GM18868 (cell line): ENCODE measurements at regions not wholly inside any gene's neighbourhood (a gene's known extent, or its start where the extent isn't known, plus 50 kb on each side); places are given as distances from the start of the nearest gene placed in this dataset.
"Not testable (repeated sequence)": the region's sequence is repeated elsewhere in the genome, so short reads cannot be mapped to it uniquely, and the experiment has no call there.

Source experiments
- ATAC-seq: cut with Tn5 transposase; IDR thresholded peaks from one replicate; pipeline ENCODE4 v1.9.1; 2021; ENCODE audit warnings: mild to moderate bottlenecking, moderate library complexity; ENCODE audit not compliant: unreplicated experiment

DNA sequence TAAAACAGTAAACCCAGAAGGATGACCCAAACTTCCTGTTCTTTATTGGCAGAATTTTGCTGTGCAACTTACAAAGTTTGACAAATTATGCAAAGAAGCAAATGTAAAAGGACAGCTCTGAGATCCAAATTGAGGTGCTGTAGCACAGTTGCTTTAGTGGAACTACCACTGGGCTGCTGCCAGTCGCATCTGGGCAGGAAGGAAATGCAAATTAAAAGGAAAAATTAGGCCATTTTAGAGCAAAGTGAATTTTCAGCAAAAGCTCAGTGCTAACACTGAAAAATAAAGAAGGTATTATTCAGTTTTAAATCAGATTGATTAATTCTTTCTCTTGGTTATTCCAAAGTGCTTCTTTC, 104.5 kb downstream of the ZMAT3 start:
- no peak for ATAC-seq

DNA sequence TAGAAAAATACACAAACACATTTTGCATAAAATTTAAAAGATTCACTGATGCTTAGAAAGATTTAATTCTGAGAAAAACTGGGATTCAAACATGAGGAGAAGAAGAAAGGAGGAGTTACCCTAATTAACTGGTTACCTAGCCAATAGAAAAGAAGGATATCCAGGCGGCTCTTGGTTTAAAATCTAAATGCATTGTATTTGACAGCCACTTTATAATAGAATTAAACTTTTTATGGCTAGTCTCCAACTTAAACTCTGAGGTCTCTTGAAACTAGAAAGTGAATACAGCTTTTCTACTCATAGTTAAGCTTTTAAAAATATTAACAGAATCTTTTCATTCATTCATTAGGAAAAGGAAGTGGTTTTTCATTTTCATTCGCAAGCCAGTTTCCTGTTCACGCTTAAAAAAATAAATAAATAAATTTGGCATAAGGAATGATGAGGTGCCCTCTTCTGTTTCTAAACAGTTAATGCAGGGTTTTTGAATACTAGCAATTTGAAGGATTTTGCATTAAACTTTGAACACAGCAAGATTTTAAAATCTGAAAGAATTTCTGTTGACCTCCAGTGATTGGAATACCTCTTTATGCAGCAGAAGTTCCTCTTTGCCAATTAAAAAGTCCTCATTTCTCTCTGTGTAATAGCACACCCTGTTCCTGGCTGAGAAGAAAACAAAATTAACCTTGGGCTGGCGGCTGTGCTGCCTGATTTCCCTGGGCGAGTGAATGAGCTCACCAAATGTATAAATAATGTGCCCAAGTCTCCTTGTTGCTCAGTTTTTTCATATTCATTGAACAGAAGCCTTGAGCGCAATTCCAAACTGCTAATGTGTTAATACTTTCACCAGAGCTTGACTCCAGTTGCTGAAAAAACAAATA, 105.1 kb downstream of the ZMAT3 start:
- ATAC-seq, result peak; percentile 30

DNA sequence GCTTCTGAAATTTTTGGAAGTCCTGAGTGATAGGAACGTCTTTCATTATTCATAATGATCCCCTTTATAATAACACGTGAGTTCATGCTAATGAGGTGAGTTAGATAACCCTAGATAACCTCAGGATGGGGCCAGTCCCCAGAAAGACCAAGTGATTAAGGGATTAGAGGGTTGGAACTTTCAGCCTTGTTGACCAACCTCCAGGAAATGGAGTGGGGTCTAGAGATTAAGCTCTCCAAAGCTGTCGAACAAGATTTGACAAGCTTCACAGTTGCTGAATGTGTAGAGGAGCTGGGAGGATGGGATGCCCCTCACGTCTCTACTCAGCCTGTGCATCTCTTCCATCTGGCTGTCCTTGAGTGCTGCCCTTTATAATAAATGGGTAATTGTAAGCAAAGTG, 107.1 kb downstream of the ZMAT3 start:
- no peak for ATAC-seq

DNA sequence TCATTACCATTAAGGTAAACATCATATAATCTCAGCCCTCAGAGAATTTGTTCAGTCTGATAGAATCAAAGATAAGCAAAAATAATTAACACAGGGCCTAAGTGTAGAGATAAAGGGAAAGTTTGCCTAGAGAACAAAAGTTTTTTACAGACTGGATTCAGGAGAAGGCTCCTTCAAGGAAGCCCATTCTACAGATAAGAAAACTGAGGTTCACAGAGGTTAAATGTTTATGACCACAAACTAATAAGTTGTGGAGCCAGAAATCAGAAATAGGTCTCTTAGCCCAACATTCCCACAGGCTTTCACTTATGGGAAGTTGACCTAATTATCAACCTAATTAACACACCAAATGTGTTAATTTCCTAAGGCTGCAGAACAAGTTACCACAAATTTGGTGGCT, 110.7 kb downstream of the ZMAT3 start:
- ATAC-seq, result no peak

DNA sequence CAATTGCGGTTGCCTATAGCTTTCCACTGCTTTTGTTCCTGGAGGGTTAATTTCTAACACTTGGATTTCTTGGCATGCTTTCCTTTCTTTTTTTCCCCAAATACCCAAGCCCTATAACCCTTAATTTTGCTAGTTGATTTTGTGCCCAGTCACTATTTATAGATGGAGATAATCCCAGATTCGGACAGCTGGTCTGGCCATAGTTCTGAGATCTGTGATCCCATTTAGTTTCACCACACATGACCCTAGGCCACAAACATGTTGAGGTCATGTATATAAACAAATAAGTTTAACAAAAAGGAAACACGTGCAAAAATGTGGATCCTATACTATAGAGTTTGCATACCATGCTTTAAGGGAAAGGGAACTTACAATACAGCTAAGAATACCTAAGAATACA, 111.4 kb downstream of the ZMAT3 start:
- no peak for ATAC-seq

DNA sequence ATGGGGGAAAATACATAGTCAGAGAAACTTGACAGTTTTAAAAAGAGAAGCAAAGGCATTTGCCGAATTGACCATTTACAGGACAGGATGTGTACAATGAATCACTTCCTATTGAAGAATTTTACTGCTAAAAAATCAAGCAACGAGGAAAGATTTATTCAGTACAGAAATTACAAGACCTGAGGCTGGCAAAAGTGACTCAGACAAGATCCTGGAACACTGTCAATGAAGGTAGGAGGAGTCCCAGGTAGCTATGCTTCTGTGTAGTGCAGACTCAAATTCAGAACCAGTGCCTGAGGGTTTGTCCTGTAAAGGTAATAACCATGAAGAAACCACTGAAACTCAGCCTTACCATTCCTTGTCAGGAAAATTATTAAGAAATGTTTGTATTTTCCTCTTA, 120.9 kb downstream of the ZMAT3 start:
- no peak for ATAC-seq

DNA sequence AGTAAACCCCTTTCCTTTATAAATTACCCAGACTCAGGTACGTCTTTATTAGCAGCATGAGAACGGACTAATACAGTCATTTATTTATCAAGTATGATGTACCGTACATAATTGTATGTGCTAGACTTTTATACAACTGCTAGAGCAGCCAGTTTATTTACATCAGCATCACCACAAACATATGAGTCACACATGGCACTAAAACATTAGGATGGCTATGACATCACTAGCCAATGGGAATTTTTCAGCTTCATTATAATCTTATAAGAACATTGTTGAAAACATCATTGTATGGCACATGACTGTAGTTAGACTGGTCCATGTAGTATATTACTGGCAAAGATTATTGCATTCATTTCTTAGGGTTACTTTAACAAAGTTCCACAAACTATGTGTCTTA, 121.7 kb downstream of the ZMAT3 start:
- ATAC-seq, result no peak

DNA sequence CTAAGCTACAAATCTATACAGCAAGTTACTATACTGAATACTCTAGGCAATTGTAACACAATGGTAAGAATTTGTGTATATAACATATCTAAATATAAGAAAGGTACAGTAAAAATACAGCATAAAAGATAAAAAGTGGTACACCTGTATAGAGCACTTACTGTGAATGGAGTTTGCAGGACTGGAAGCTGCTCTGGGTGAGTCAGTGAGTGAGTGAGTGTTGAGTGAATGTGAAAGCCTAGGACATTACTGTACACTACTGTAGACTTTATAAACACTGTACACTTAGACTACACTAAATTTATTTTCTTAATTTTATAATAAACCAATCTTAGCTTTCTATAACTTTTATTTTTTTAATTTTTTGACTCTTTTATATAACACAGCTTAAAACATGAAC, 123.1 kb downstream of the ZMAT3 start:
- no peak for ATAC-seq

DNA sequence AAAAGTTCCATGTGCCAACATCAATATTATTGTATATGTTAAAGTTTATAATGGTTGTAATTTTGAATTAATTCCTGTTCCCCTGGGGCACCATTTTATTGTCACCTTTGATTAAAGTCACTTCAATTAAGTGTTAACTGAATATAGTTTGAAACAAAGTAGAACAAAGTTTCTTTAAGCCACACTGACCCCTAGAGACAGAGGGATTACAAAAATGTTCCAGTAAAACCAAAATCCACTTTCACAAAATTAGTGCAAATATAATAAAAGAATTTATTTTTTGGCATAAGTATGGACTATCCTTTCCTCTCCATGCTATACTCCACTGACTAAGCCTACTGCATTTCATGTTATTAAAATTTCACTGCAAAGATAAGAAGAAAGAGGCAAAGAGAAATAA, 123.9 kb downstream of the ZMAT3 start:
- no peak for ATAC-seq

DNA sequence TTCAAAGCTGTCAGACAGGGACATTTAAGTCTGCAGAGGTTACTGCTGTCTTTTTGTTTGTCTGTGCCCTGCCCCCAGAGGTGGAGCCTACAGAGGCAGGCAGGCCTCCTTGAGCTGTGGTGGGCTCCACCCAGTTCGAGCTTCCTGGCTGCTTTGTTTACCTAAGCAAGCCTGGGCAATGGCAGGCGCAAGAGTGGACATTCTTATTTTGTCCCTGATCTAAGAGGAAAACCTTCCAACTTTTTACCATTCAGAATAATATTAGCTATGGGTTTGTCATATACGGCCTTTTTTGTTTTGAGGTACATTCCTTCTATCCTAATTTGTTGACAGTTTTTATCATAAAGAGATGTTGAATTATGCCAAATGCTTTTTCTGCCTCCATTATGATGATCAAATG, 129.3 kb downstream of the ZMAT3 start:
- not testable (repeated sequence) for ATAC-seq

DNA sequence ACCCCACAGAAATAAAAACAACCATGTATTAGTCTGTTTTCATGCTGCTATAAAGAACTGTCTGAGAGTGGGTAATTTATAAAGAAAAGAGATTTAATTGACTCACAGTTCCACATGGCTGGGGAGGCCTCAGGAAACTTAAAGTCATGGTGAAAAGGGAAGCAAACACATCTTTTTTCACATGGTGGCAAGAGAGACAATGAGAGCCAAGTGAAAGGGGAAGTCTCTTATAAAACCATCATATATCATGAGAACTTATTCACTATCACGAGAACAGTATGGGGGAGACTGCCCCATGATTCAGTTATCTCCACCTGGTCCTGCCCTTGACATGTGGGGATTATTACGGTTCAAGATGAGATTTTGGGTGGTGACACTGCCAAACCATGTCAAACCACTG, 141.5 kb downstream of the ZMAT3 start:
- ATAC-seq, result no peak

DNA sequence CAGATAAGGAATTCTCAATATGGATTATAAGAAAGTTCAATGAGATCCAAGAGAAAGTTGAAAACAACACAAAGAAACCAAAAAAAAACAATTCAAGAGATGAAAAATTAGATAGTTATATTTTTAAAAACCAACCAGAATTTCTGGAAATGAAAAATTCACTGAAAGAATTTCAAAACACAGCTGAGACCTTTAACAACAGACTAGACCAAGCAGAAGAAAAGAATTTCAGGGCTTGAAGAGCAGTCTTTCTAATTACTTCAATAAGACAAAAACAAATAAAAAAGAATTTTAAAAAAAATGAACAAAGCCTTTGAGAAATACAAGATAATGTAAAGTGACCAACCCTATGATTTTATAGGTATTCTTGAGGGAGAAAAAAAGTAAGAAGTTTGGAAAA, 155.4 kb downstream of the ZMAT3 start:
- no peak for ATAC-seq

DNA sequence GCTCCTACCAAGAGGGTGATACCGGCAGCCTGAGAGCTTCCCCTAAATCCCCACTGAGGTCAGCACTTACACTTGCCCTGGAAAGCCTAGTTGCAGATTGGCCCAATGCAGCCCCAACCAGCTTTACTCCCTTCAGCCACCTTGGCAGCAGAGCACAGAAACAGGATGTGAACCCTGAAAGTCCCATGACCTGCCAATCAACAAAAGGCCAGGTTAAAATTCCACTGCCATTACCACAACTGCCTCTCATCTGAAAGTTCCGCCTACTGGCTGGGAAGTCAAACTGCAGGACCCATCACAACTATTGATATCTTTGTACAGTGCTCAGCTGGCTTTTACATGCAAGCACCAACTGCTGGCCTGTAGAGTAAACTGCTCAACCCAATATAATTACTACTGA, 156.2 kb downstream of the ZMAT3 start:
- no peak for ATAC-seq

DNA sequence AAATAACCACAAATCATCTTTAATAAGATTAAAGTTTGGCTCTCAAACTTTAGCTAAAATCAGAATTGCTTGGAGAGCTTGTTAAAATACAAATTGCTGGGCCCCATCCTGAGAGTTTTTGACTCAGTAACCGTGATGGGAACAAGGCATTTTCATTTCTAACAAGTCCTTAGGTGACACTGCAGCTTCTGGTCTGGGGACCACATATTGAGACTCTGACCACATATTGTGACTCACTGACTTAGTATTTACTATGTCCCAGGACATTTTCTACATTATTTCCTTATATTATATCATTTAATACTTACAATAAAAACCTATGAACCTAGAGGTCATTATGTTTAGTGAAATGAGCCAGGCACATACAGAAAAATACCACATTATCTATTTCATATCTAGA, 164.5 kb downstream of the ZMAT3 start:
- ATAC-seq, result peak; percentile 40

DNA sequence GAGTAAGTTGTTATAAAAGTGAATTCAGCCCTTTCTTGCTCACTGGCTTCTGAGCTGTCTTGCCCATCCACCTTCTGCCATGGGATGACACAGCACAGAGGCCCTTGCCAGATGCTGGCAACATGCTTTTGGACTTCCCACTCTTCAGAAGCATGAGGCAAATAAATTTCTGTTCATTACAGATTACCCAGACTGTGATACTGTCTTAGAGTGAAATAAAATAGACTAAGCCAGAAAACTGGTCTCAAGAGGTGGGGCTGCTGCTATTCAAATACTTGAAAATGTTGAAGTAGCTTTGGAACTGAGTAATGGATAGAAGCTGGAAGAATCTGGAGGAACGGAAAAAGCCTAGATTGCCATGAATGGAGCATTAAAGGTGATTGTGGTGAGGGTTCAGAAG, 170.4 kb downstream of the ZMAT3 start:
- no peak for ATAC-seq

DNA sequence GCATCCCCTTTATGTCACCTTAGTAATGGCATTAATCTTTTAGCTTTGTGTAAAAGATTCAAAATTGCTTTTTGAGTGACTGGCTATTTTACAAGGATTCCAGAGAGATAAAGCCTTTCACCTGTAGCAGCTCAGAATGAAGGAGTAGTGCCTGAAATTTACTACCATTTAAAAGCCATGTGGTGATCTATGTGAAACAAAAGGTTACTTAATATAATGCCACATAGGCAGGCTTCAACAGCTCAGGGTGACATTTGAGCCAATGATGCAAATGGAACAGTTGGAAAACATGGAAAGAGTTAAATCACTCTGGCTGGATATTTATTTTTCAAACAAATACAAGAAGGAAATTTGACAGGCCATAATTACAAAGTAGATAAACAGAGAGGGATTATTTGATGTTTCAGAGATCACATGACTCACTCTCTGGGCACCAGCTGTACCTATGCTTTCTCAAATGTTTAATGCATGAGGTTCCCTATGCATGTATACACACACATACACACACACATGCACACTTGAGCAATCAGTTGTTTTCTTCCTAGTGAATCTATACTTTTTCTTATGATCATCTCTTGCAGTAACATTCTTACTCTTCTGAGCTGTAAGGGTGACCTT, 171.5 kb downstream of the ZMAT3 start:
- no peak for ATAC-seq

DNA sequence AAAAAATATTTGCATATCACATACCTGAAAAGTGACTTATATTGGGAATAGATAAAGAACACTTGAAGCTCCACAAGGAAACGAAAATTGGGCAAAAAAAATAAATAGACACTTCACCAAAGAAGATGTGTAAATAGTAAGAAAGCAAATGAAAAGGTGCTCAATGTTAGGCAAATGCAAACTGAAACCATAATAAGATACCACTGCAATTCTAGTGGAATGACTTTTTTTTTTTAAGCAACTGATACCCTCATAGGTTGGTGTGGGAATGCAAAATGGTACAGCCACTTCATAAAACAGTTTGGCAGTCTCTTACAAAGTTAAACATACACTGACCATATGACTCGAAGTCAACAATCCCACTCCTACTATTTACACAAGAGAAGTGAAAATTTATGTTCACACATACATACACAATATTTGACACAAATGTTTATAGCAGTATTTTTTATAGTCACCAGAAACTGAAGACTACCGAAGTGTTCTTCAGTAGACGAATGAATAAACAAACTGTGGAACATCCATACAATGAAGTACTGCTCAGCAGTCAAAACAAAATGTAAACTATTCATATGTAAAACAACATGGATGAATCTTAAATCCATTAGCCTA, 176.3 kb downstream of the ZMAT3 start:
- no peak for ATAC-seq
